HEK293 (cell line): ENCODE measurements at regions not wholly inside any gene's neighbourhood (a gene's known extent, or its start where the extent isn't known, plus 50 kb on each side); places are given as distances from the start of the nearest gene placed in this dataset.

Source experiments
- CTCF ChIA-PET: fragments of 350-600 bp; formaldehyde crosslinking; extraction: SDS; loops from one replicate; lab custom pipeline; 2021; ENCODE audit warnings: antibody characterized with exemption; lab: Yijun Ruan, JAX
- POLR2A ChIA-PET: fragments of 300-600 bp; formaldehyde crosslinking; extraction: SDS; loops from one replicate; lab custom pipeline; 2020; ENCODE audit warnings: antibody characterized with exemption, inconsistent platforms; lab: Yijun Ruan, JAX
- H3K27ac ChIP-seq: fragments of 200-500 bp; sonication (Bioruptor generic); 2 replicates; pipeline ENCODE4 v1.5.1; 2014; ENCODE audit warnings: low read depth, low read length, control low read depth, inconsistent platforms; ENCODE audit errors: extremely low read depth
- H3K36me3 ChIP-seq, 2 experiments: fragments of 200-500 bp in 1 of 2; sonication (Bioruptor generic) in 1 of 2; 1 replicate in 1 of 2; 2 replicates in 1 of 2; pipeline ENCODE4 v1.5.1; 2014 to 2017; ENCODE audit warnings: inconsistent platforms in 2 of 2, low read length in 2 of 2; ENCODE audit not compliant: control insufficient read depth in 2 of 2, insufficient read depth in 1 of 2
- H3K4me1 ChIP-seq: fragments of 200-500 bp; sonication (Bioruptor generic); 2 replicates; pipeline ENCODE4 v1.5.1; 2014; ENCODE audit warnings: mild to moderate bottlenecking, low read length, inconsistent platforms; ENCODE audit not compliant: control insufficient read depth, insufficient read depth
- H3K4me3 ChIP-seq: 2 replicates; pipeline ENCODE4 v1.5.1; 2011; ENCODE audit warnings: low read depth, mild to moderate bottlenecking, control low read depth, low read length, moderate library complexity
- H3K9me3 ChIP-seq: fragments of 200-500 bp; sonication (Bioruptor generic); 2 replicates; pipeline ENCODE4 v1.5.1; 2014; ENCODE audit warnings: low read depth, low read length, inconsistent platforms; ENCODE audit not compliant: control insufficient read depth, insufficient read depth
- ATF2 ChIP-seq: fragments of 450-650 bp; formaldehyde crosslinking; IDR thresholded peaks from 2 replicates; pipeline ENCODE4 v1.5.1; 2016; ENCODE audit warnings: missing biosample characterization, missing genetic modification characterization, low read depth
- GLI2 ChIP-seq: fragments of 450-650 bp; formaldehyde crosslinking; IDR thresholded peaks from 2 replicates; pipeline ENCODE4; 2017; ENCODE audit warnings: missing biosample characterization, missing genetic modification characterization, low read depth, borderline replicate concordance
- KLF8 ChIP-seq: fragments of 450-650 bp; formaldehyde crosslinking; IDR thresholded peaks from 2 replicates; pipeline ENCODE4 v1.5.1; 2016; ENCODE audit warnings: missing biosample characterization, missing genetic modification characterization
- PRDM1 ChIP-seq: fragments of 450-650 bp; formaldehyde crosslinking; IDR thresholded peaks from 2 replicates; pipeline ENCODE4; 2016; ENCODE audit warnings: missing biosample characterization, missing genetic modification characterization
- SALL2 ChIP-seq: fragments of 450-650 bp; formaldehyde crosslinking; IDR thresholded peaks from 2 replicates; pipeline ENCODE4 v1.5.0; 2017; ENCODE audit warnings: missing biosample characterization, mild to moderate bottlenecking, missing genetic modification characterization, borderline replicate concordance
- SCRT2 ChIP-seq: fragments of 450-650 bp; formaldehyde crosslinking; IDR thresholded peaks from 2 replicates; pipeline ENCODE4 v1.5.1; 2016; ENCODE audit warnings: missing biosample characterization, missing genetic modification characterization
- WT1 ChIP-seq: fragments of 450-650 bp; formaldehyde crosslinking; IDR thresholded peaks from 2 replicates; pipeline ENCODE4 v1.5.1; 2016; ENCODE audit warnings: missing biosample characterization, missing genetic modification characterization
- YY2 ChIP-seq: fragments of 450-650 bp; formaldehyde crosslinking; IDR thresholded peaks from 2 replicates; pipeline ENCODE4 v1.5.1; 2016; ENCODE audit warnings: missing biosample characterization, missing genetic modification characterization
- ZNF138 ChIP-seq: fragments of 450-650 bp; formaldehyde crosslinking; IDR thresholded peaks from 2 replicates; pipeline ENCODE4 v1.5.1; 2016; ENCODE audit warnings: missing biosample characterization, missing genetic modification characterization, borderline replicate concordance
- ZNF140 ChIP-seq: fragments of 450-650 bp; formaldehyde crosslinking; IDR thresholded peaks from 2 replicates; pipeline ENCODE4 v1.5.1; 2016; ENCODE audit warnings: missing biosample characterization, missing genetic modification characterization
- ZNF354C ChIP-seq: fragments of 450-650 bp; formaldehyde crosslinking; IDR thresholded peaks from 2 replicates; pipeline ENCODE4 v1.5.1; 2016; ENCODE audit warnings: missing biosample characterization, missing genetic modification characterization, low read depth, borderline replicate concordance
- ZNF488 ChIP-seq: fragments of 450-650 bp; formaldehyde crosslinking; IDR thresholded peaks from 2 replicates; pipeline ENCODE4 v1.5.1; 2016; ENCODE audit warnings: missing biosample characterization, missing genetic modification characterization
- ZNF510 ChIP-seq: fragments of 450-650 bp; formaldehyde crosslinking; IDR thresholded peaks from 2 replicates; pipeline ENCODE4 v1.5.1; 2018; ENCODE audit warnings: mild to moderate bottlenecking, missing genetic modification characterization, missing biosample characterization; ENCODE audit not compliant: insufficient replicate concordance
- ZNF560 ChIP-seq: fragments of 450-650 bp; formaldehyde crosslinking; IDR thresholded peaks from 2 replicates; pipeline ENCODE4 v1.5.1; 2017; ENCODE audit warnings: missing biosample characterization, missing genetic modification characterization, borderline replicate concordance
- ZNF623 ChIP-seq: fragments of 450-650 bp; formaldehyde crosslinking; IDR thresholded peaks from 2 replicates; pipeline ENCODE4 v1.5.1; 2016; ENCODE audit warnings: missing biosample characterization, missing genetic modification characterization
- ZNF629 ChIP-seq: fragments of 450-650 bp; formaldehyde crosslinking; IDR thresholded peaks from 2 replicates; pipeline ENCODE4 v1.5.1; 2017; ENCODE audit warnings: missing biosample characterization, missing genetic modification characterization
- ZNF677 ChIP-seq: fragments of 450-650 bp; IDR thresholded peaks from 2 replicates; pipeline ENCODE4 v1.5.0; 2018; ENCODE audit warnings: missing biosample characterization, mild to moderate bottlenecking, missing genetic modification characterization, moderate library complexity
- ZNF692 ChIP-seq: fragments of 450-650 bp; formaldehyde crosslinking; IDR thresholded peaks from 2 replicates; pipeline ENCODE4 v1.5.1; 2016; ENCODE audit warnings: missing biosample characterization, missing genetic modification characterization
- TF ChIP-seq, protein P1 (sequence below): fragments of 450-650 bp; formaldehyde crosslinking; conservative IDR thresholded peaks from 2 replicates; pipeline ENCODE4 v1.5.1; 2016; ENCODE audit warnings: low read depth, missing biosample characterization, missing genetic modification characterization
- TF ChIP-seq, protein P2 (sequence below): fragments of 450-650 bp; formaldehyde crosslinking; IDR thresholded peaks from 2 replicates; pipeline ENCODE4 v1.5.1; 2017; ENCODE audit warnings: missing biosample characterization, missing genetic modification characterization
- TF ChIP-seq, protein P3 (sequence below): fragments of 450-650 bp; formaldehyde crosslinking; IDR thresholded peaks from 2 replicates; pipeline ENCODE4 v1.5.1; 2017; ENCODE audit warnings: missing biosample characterization, mild to moderate bottlenecking, missing genetic modification characterization, moderate library complexity

DNA sequence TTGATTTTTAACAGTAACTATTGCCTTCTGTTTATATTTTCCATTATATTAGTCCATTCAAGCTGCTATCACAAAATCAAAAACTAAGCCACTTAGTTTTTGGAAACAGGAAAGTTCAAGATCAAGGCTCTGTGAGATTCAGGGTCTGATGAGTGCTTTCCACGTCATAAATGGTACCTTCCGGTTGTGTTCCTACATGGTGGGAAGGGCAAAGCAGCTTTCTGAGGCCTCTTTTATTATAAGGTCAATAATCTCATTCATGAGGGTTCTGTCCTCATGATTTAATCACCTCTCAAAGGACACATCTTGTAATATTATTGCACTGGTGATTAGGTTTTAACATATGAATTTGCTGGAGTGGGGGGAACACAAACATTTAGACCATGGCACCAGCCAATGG, 152.0 kb downstream of the VGLL3 start (continued):
- TF ChIP-seq, protein P1, sequence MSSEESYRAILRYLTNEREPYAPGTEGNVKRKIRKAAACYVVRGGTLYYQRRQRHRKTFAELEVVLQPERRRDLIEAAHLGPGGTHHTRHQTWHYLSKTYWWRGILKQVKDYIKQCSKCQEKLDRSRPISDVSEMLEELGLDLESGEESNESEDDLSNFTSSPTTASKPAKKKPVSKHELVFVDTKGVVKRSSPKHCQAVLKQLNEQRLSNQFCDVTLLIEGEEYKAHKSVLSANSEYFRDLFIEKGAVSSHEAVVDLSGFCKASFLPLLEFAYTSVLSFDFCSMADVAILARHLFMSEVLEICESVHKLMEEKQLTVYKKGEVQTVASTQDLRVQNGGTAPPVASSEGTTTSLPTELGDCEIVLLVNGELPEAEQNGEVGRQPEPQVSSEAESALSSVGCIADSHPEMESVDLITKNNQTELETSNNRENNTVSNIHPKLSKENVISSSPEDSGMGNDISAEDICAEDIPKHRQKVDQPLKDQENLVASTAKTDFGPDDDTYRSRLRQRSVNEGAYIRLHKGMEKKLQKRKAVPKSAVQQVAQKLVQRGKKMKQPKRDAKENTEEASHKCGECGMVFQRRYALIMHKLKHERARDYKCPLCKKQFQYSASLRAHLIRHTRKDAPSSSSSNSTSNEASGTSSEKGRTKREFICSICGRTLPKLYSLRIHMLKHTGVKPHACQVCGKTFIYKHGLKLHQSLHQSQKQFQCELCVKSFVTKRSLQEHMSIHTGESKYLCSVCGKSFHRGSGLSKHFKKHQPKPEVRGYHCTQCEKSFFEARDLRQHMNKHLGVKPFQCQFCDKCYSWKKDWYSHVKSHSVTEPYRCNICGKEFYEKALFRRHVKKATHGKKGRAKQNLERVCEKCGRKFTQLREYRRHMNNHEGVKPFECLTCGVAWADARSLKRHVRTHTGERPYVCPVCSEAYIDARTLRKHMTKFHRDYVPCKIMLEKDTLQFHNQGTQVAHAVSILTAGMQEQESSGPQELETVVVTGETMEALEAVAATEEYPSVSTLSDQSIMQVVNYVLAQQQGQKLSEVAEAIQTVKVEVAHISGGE (tag by site-specific recombination) = no peak

- POLR2A ChIA-PET = no interaction called here
Observed at GRCh38 chr3:86837871-86838270, 153.1 kb downstream of the VGLL3 start.

DNA sequence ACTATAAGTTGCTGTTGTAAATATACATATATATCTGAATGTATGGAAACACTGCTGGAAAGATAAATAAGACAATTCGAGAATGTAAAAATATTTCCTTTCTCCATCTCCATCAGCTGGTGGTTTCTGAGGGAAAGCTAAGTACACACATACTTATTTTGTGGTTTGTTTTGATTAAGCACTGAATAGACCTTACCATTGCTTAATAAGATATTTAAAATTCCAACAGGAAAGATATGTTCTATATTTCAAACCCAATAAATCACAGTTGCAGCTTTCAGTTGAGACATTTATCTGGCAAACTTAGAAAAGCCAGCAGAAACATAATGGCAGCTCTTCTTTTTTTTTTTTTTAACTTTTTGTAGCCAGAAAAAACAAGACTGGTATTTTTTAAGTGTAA, 160.4 kb downstream of the VGLL3 start:
- ChIA-PET POLR2A (no interaction called here), CTCF (no interaction called here)
- H3K9me3 ChIP-seq = no peaks in the 10 kb centered on the region
- no peak overlapping the region for H3K4me3 ChIP-seq
- no peaks in the 10 kb centered on the region for H3K4me1 ChIP-seq
- no peak overlapping the region for H3K27ac ChIP-seq
- TF ChIP-seq PRDM1 (tag by site-specific recombination) (no peak), KLF8 (tag by site-specific recombination) (no peak), ZNF560 (no peak), ZNF692 (tag by site-specific recombination) (no peak), ZNF354C (tag by site-specific recombination) (no peak), ZNF677 (tag by site-specific recombination) (no peak), YY2 (tag by site-specific recombination) (no peak)
- TF ChIP-seq, all 188 proteins: peak for 0
- no peaks in the 10 kb centered on the region for H3K36me3 ChIP-seq

More at GRCh38 chr3:86837871-86838270, 153.1 kb downstream of the VGLL3 start:
- CTCF ChIA-PET = no interaction called here
- Histone ChIP-seq H3K9me3 (no peaks in the 10 kb centered on the region), H3K4me1 (no peaks in the 10 kb centered on the region)
- no peak for TF ChIP-seq ZNF560
- TF ChIP-seq WT1 = no peak
- TF ChIP-seq, all 188 proteins: peak for 0
- Histone ChIP-seq H3K4me3 (no peak overlapping the region), H3K36me3 (no peaks in the 10 kb centered on the region), H3K27ac (no peak overlapping the region)

DNA sequence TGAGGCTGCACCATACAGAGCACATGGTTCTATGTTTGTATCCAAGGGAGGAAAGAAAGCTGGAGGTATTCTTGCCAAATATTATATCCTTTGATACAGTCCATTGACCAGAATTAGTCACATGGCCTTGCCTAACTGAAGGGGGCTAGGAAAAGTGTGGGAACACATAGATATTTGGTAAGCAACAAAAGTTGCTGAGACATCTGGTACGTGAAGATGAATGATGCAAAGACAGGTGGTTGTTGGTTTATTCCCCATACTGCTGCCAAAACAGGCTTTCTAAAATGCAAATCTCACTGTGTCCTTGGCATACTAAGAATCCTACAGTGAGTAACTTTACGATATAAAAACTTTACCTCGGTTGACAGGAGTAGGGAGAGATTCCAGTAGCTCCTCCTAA, 162.2 kb downstream of the VGLL3 start:
- Histone ChIP-seq H3K4me3 (no peak overlapping the region), H3K36me3 (no peaks in the 10 kb centered on the region), H3K9me3 (no peaks in the 10 kb centered on the region), H3K27ac (no peak overlapping the region), H3K4me1 (no peaks in the 10 kb centered on the region)
- POLR2A ChIA-PET = no interaction called here
- CTCF ChIA-PET = no interaction called here
- TF ChIP-seq ZNF140 (tag by site-specific recombination) = no peak
- no peak for TF ChIP-seq ZNF488
- TF ChIP-seq, protein P2, sequence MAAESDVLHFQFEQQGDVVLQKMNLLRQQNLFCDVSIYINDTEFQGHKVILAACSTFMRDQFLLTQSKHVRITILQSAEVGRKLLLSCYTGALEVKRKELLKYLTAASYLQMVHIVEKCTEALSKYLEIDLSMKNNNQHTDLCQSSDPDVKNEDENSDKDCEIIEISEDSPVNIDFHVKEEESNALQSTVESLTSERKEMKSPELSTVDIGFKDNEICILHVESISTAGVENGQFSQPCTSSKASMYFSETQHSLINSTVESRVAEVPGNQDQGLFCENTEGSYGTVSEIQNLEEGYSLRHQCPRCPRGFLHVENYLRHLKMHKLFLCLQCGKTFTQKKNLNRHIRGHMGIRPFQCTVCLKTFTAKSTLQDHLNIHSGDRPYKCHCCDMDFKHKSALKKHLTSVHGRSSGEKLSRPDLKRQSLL (tag by site-specific recombination) = no peak
- no peak for TF ChIP-seq ZNF623
- no peak for TF ChIP-seq ZNF138
- no peak for TF ChIP-seq ZNF510 (tag by site-specific recombination)
- TF ChIP-seq SALL2 (tag by site-specific recombination) = no peak
- TF ChIP-seq ZNF629 (tag by site-specific recombination) = no peak
- no peak for TF ChIP-seq ATF2 (tag by site-specific recombination)
- TF ChIP-seq SCRT2 = no peak
- TF ChIP-seq, protein P3, sequence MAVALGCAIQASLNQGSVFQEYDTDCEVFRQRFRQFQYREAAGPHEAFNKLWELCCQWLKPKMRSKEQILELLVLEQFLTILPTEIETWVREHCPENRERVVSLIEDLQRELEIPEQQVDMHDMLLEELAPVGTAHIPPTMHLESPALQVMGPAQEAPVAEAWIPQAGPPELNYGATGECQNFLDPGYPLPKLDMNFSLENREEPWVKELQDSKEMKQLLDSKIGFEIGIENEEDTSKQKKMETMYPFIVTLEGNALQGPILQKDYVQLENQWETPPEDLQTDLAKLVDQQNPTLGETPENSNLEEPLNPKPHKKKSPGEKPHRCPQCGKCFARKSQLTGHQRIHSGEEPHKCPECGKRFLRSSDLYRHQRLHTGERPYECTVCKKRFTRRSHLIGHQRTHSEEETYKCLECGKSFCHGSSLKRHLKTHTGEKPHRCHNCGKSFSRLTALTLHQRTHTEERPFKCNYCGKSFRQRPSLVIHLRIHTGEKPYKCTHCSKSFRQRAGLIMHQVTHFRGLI = no peak
- TF ChIP-seq GLI2 (tag by site-specific recombination) = no peak
